Cardiac fibroblast (primary cell): ENCODE measurements at regions not wholly inside any gene's neighbourhood (a gene's known extent, or its start where the extent isn't known, plus 50 kb on each side); places are given as distances from the start of the nearest gene placed in this dataset.

Experiments used
- DNase-seq, 2 donors: peaks; one replicate each; pipeline versions ENCODE4 v3.0.0 to v3.0.0-alpha.2; 2010; ENCODE audit warnings: low read depth in 2 of 2
- H3K4me3 ChIP-seq, 2 donors: replicated peaks in 1 of 2; 1 replicate in 1 of 2; 2 replicates in 1 of 2; pipeline ENCODE4 v1.5.1; 2011; ENCODE audit warnings: low read depth in 2 of 2, low read length in 2 of 2, mild to moderate bottlenecking in 2 of 2, moderate library complexity in 1 of 2
- CTCF ChIP-seq: IDR thresholded peaks from one replicate; pipeline ENCODE4 v1.5.1; 2011; ENCODE audit warnings: low read depth, mild to moderate bottlenecking, low read length, inconsistent platforms

- no peak for DNase-seq
- no peak for TF ChIP-seq CTCF
These were observed 266.9 kb upstream of the CITED2 start for GRCh38 chr6:139641376-139641775.

GRCh38 chr6:139640921-139641320 is 266.5 kb upstream of the CITED2 start:
- DNase-seq, result no peak

More at GRCh38 chr6:139641376-139641775, 266.9 kb upstream of the CITED2 start:
- no peak overlapping the region for H3K4me3 ChIP-seq

GRCh38 chr6:139640448-139640847 is 266.0 kb upstream of the CITED2 start:
- no peak for TF ChIP-seq CTCF
- peak in 1 of 2 donors; percentile 12 for DNase-seq
- no peak overlapping the region for H3K4me3 ChIP-seq

More at GRCh38 chr6:139640921-139641320, 266.5 kb upstream of the CITED2 start:
- TF ChIP-seq CTCF, result no peak
- H3K4me3 ChIP-seq, result no peak overlapping the region

- no peak for DNase-seq
- TF ChIP-seq CTCF, result no peak
- H3K4me3 ChIP-seq, result no peak overlapping the region
These were observed 265.1 kb upstream of the CITED2 start for GRCh38 chr6:139639507-139639906.

- H3K4me3 ChIP-seq, result no peak overlapping the region
- no peak for DNase-seq
- TF ChIP-seq CTCF, result no peak
These were observed 263.9 kb upstream of the CITED2 start for GRCh38 chr6:139638179-139638941.

- TF ChIP-seq CTCF, result no peak
- no peak for DNase-seq
- H3K4me3 ChIP-seq, result no peak overlapping the region
These were observed 263.3 kb upstream of the CITED2 start for GRCh38 chr6:139637766-139638165.
